Erythroblast (primary cell): ENCODE measurements at regions not wholly inside any gene's neighbourhood (a gene's known extent, or its start where the extent isn't known, plus 50 kb on each side); places are given as distances from the start of the nearest gene placed in this dataset.

Source experiments
- GATA1 ChIP-seq: IDR thresholded peaks from 2 replicates; pipeline ENCODE4 v1.6.1; 2011; ENCODE audit warnings: low read depth, mild to moderate bottlenecking, control low read depth, low read length, moderate library complexity
- POLR2A ChIP-seq: IDR thresholded peaks from 2 replicates; pipeline ENCODE4 v1.6.1; 2011; ENCODE audit warnings: mild to moderate bottlenecking, low read length

GRCh38 chr5:19172926-19173470, 815.0 kb downstream of the CDH18 start:
- TF ChIP-seq POLR2A (no peak), GATA1 (no peak)
